AG09319 (cell line): ENCODE measurements at regions not wholly inside any gene's neighbourhood (a gene's known extent, or its start where the extent isn't known, plus 50 kb on each side); places are given as distances from the start of the nearest gene placed in this dataset.
"Not testable (repeated sequence)": the region's sequence is repeated elsewhere in the genome, so short reads cannot be mapped to it uniquely, and the experiment has no call there.

Source experiments
- DNase-seq: peaks from one replicate; pipeline ENCODE4 v3.0.0-alpha.2; 2010; ENCODE audit warnings: low read depth; ENCODE audit errors: extremely low read depth
- TF ChIP-seq, protein P1 (sequence below): IDR thresholded peaks from 2 replicates; pipeline ENCODE4 v1.5.1; 2011; ENCODE audit warnings: low read depth, mild to moderate bottlenecking, inconsistent platforms, low read length, moderate library complexity

DNA sequence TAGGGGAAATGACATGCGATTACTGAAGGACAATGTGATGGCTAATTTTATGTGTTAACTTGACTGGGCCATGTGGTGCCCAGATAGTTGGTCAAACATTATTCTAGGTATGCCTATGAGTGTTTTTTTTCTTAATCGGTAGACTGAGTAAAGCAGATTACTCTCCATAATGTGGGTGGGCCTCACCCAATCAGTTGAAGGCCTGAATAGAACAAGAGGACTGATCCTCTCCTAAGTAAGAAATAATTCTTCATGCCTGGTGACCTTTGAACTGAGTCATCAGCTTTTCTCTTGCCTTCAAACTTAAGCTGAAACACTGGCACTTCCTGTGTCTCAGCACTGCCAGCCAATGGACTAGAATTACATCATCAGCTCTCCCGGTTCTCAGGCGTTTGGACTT lies 164.0 kb upstream of the FGF13 start:
- TF ChIP-seq, protein P1, sequence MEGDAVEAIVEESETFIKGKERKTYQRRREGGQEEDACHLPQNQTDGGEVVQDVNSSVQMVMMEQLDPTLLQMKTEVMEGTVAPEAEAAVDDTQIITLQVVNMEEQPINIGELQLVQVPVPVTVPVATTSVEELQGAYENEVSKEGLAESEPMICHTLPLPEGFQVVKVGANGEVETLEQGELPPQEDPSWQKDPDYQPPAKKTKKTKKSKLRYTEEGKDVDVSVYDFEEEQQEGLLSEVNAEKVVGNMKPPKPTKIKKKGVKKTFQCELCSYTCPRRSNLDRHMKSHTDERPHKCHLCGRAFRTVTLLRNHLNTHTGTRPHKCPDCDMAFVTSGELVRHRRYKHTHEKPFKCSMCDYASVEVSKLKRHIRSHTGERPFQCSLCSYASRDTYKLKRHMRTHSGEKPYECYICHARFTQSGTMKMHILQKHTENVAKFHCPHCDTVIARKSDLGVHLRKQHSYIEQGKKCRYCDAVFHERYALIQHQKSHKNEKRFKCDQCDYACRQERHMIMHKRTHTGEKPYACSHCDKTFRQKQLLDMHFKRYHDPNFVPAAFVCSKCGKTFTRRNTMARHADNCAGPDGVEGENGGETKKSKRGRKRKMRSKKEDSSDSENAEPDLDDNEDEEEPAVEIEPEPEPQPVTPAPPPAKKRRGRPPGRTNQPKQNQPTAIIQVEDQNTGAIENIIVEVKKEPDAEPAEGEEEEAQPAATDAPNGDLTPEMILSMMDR, result no peak
- DNase-seq, result no peak

DNA sequence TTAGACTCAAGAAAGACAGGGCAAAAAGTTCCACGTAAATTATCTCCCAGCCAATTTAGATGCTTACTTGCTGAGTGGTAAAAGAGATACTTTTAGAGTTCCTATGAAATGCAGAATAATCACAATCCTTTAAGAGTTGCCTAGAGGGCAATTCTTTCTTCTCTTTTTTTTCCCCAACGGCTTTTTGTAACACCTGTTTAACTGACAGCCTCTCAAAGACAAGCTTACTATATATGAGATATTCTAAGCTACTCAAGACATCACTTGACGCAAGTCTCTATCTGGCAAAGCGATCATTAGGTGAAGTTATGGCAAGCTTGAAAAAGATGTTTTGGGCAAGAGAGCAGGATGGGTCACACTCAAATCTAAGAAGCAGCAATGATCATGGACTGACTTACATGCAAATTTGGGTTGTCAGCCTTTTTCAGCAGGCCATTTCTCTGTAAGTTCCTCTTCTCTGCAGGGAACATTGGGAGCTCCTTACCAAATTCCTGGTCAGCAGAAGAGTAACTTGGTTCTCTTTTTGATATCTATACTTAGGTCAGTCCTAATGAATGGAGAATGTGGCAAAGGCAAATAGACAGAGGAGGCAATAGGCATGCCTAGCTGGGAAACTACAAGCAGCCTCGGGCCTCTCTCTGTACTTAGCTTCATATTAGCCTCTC lies 162.9 kb upstream of the FGF13 start:
- DNase-seq, result no peak
- TF ChIP-seq, protein P1, result no peak

DNA sequence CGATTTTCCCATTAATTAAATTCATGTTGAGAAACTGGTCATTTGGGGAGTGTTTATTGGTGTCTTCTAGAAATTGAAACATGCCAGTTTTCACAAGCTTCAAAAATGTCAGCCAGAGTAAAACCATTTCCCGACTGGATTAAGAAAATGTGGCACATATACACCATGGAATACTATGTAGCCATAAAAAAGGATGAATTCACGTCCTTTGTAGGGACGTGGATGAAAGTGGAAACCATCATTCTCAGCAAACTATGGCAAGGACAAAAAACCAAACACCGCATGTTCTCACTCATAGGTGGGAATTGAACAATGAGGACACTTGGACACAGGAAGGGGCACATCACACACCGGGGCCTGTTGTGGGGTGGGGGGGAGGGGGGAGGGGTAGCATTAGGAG lies 162.1 kb upstream of the FGF13 start:
- not testable (repeated sequence) for DNase-seq

DNA sequence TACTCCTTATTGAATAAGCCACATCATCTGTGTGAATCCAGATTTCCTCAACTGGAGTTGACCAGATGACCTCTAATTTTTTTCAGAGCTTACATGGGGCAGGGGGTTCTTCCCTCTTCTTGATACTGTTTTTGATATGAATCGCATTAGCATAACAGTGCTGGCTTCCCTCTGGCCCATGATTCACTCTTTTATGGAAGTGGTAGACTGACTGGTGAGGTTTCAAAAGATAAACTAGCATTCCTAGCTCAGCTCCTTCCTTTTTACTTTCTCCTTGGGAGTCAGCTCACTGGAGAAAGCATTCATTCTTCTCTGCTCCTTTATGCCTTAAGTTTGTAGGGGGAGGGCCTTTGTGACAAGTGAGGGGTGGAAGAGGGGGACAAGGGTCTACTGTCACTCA lies 161.0 kb upstream of the FGF13 start:
- DNase-seq, result no peak
- TF ChIP-seq, protein P1, result no peak

DNA sequence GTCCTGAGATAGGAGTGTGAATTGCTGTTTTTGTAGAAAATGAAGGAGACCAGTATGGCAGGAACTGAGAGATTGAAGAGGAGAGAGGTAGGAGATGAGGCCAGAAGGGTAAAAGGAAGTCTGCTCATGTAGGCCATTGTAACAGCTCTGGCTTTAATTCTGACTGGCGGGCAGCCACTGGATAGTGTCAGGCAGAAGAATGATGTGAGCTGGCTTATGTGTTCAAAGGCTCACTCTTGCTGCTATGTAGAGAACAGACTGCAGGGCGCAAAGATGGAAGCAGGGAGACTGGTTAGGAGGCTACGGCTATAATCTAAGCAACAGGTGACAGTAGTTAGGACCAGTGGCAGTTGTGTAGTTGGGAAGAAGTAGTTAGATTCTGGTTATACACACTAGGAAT lies 160.2 kb upstream of the FGF13 start:
- no peak for DNase-seq
- TF ChIP-seq, protein P1, result no peak

DNA sequence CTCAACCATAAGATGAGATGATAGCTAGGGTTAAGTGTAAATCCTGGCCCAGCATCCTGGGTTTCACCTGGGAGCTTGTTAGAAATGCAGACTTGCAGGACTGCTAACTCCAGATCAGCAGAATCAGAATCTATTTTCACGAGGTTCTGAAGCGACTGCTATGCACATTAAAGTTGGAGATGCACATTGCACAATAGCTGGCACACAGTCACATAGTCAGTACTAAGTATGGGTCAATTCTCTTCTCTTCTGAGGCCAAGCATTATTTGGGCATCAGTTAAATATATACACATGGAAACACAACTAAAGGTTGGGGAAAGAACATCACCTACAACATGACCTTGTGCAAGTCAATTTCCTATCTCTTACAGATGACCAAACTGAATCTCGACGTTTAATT lies 155.1 kb upstream of the FGF13 start:
- TF ChIP-seq, protein P1, result no peak

DNA sequence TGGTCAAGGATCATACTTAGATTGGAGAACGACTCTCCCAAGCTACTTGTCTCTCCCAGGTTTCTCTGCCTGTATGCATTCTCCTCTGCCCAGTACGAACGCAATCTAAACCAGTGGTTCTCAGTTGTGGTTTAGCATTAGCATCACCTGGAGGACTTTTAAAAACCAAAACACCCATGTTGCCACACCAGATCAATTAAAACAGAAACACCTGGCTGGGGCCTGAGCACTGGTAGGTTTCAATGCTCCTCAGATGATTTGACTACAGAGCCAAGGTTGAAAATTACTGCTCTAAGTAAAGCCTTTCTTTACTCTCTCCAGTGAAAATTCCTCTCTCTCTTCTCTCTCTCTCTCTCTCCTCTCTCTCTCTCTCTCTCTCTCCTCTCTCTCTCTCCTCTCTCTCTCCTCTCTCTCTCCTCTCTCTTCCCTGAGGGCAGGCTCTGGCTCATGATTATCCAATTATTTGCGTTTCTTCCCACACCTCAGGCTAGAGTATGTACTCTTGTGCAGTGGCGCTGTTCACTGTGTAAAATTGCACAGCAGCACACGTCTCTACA lies 153.7 kb upstream of the FGF13 start:
- no peak for DNase-seq
- TF ChIP-seq, protein P1, result no peak

More for the DNA sequence above, 155.1 kb upstream of the FGF13 start:
- no peak for DNase-seq

DNA sequence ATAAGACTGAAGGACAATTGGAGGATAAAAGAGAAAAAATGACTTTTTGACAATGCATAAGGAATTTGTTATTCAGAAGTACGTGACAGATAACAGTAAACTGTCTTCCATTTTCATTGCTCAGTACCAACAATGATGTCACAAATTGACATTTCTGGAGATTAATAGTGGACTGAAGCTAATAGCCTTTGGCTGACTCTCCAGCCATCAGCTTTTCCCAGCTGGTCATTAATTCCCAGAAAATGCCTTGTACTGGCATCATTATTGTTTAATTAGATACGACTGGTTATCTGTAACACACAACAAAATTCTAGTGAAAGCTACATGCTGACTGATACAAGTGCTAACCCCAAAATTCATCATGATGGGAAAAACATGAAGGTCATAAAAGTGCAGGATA lies 147.9 kb upstream of the FGF13 start:
- no peak for DNase-seq
- TF ChIP-seq, protein P1, result no peak
